ENCODE measurements at regions not wholly inside any gene's neighbourhood (a gene's known extent, or its start where the extent isn't known, plus 50 kb on each side); places are given as distances from the start of the nearest gene placed in this dataset.

DNA sequence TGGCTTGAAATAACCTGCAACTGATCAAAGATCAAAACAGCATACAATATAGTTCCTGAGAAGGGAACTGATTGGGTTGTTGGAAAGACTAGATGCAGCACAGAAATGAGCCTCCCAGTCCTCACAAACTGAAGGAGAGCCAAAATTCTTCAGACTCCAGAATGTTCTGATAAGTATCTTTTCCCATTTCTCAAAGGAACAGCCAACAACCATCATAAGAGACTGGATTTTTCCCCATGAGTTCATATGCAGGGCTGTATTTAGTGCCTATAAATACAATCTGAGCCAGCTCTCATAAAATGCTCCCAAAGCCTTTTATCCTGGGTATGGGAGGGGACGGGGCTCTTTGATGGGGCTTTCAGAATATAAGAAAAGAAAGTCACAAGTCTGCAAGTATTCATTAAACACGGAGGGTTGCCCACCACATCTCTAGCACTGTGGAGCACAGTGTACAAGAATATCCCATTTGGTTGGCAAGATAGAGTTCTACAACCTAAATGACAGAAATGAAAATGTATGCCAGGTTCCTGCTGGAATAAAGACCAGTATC is 50.7 kb upstream of the LYVE1 start:
- Histone ChIP-seq H3K9me3 (peaks cover 0 to 4% (median 0%) of the 10 kb centered on the region in 11 donors), H3K36me3 (no peaks in the 10 kb centered on the region), H3K4me3 (no peak overlapping the region), H3K4me1 (peaks cover 0 to 49% (median 0%) of the 10 kb centered on the region in 9 donors), H3K27ac (peak overlapping the region in 2 of 10 donors; percentile 53 to 61), H3K27me3 (no peaks in the 10 kb centered on the region)
- intact Hi-C loops (cut with DNase I), result no loop called here
- ATAC-seq, result peak in 1 of 8 donors; percentile 37
- WGBS, 2 donors, result 85 to 88% methylated on average over 2 of the region's 2 CpGs
- no peak for DNase-seq
- TF ChIP-seq, protein P1, sequence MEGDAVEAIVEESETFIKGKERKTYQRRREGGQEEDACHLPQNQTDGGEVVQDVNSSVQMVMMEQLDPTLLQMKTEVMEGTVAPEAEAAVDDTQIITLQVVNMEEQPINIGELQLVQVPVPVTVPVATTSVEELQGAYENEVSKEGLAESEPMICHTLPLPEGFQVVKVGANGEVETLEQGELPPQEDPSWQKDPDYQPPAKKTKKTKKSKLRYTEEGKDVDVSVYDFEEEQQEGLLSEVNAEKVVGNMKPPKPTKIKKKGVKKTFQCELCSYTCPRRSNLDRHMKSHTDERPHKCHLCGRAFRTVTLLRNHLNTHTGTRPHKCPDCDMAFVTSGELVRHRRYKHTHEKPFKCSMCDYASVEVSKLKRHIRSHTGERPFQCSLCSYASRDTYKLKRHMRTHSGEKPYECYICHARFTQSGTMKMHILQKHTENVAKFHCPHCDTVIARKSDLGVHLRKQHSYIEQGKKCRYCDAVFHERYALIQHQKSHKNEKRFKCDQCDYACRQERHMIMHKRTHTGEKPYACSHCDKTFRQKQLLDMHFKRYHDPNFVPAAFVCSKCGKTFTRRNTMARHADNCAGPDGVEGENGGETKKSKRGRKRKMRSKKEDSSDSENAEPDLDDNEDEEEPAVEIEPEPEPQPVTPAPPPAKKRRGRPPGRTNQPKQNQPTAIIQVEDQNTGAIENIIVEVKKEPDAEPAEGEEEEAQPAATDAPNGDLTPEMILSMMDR (IDR thresholded peaks at IDR 0.05), result no peak

DNA sequence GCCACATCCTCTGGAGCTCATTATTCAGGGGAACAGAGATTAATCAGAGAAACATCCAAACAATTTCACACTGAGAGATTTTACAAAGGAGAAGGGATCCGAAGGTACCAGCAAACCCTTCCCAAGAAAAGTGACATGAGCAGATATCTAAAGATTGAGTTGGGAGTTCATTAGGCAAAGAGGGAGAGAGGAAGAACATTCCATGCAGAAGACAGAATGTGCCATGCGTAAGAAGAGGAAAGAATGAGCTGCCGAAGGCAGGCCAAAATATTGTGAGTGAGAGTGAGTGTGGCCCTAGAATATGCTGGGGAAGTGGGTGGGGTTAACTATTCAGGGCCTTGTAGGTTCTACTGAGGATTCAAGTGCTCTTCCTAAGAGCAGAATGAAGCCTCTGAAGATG is 50.0 kb upstream of the LYVE1 start:
- 81 to 88% methylated on average over 3 of the region's 3 CpGs for WGBS, 2 donors
- Histone ChIP-seq H3K4me1 (peaks cover 0 to 41% (median 0%) of the 10 kb centered on the region in 9 donors), H3K9me3 (peaks cover 0 to 8% (median 0%) of the 10 kb centered on the region in 11 donors), H3K36me3 (no peaks in the 10 kb centered on the region), H3K4me3 (no peak overlapping the region), H3K27me3 (no peaks in the 10 kb centered on the region), H3K27ac (peak overlapping the region in 2 of 10 donors; percentile 26 to 61)
- no peak for DNase-seq
- intact Hi-C loops (cut with DNase I), result no loop called here
- TF ChIP-seq, protein P1 (IDR thresholded peaks at IDR 0.05), result no peak
- no peak for ATAC-seq

All from heart right ventricle (tissue), 16 donors.